HG03378 (cell line): ENCODE measurements at regions not wholly inside any gene's neighbourhood (a gene's known extent, or its start where the extent isn't known, plus 50 kb on each side); places are given as distances from the start of the nearest gene placed in this dataset.
"Not testable (repeated sequence)": the region's sequence is repeated elsewhere in the genome, so short reads cannot be mapped to it uniquely, and the experiment has no call there.

Experiments
- ATAC-seq: cut with Tn5 transposase; IDR thresholded peaks from one replicate; pipeline ENCODE4 v1.9.1; 2021; ENCODE audit warnings: mild to moderate bottlenecking, moderate library complexity; ENCODE audit not compliant: unreplicated experiment

- ATAC-seq = no peak
These were observed 87.1 kb downstream of the RTP5 start for GRCh38 chr2:241956521-241957110.

- no peak for ATAC-seq
These were observed 87.7 kb downstream of the RTP5 start for GRCh38 chr2:241957276-241957675.

- no peak for ATAC-seq
These were observed 89.5 kb downstream of the RTP5 start for GRCh38 chr2:241958818-241959545.

- no peak for ATAC-seq
These were observed 90.3 kb downstream of the RTP5 start for GRCh38 chr2:241959751-241960269.

GRCh38 chr2:241961454-241961853 is 91.9 kb downstream of the RTP5 start:
- no peak for ATAC-seq

GRCh38 chr2:241964133-241964532 is 94.6 kb downstream of the RTP5 start:
- no peak for ATAC-seq

GRCh38 chr2:241965931-241966412 is 96.4 kb downstream of the RTP5 start:
- ATAC-seq = peak; percentile 65

GRCh38 chr2:241966647-241967466 is 97.3 kb downstream of the RTP5 start:
- ATAC-seq = no peak

GRCh38 chr2:241967467-241968144 is 98.1 kb downstream of the RTP5 start:
- ATAC-seq = no peak

GRCh38 chr2:241968417-241968816 is 98.9 kb downstream of the RTP5 start:
- ATAC-seq = no peak

- not testable (repeated sequence) for ATAC-seq
These were observed 99.7 kb downstream of the RTP5 start for GRCh38 chr2:241969182-241969581.

GRCh38 chr2:241970716-241971115 is 101.2 kb downstream of the RTP5 start:
- ATAC-seq = no peak

GRCh38 chr2:241974096-241974495 is 104.6 kb downstream of the RTP5 start:
- no peak for ATAC-seq

- no peak for ATAC-seq
These were observed 105.5 kb downstream of the RTP5 start for GRCh38 chr2:241974851-241975592.

- ATAC-seq = no peak
These were observed 106.2 kb downstream of the RTP5 start for GRCh38 chr2:241975593-241976284.

GRCh38 chr2:241976296-241976695 is 106.8 kb downstream of the RTP5 start:
- ATAC-seq = no peak

- ATAC-seq = no peak
These were observed 108.2 kb downstream of the RTP5 start for GRCh38 chr2:241977557-241978300.

GRCh38 chr2:241978670-241979069 is 109.1 kb downstream of the RTP5 start:
- ATAC-seq = no peak

GRCh38 chr2:241980193-241980592 is 110.7 kb downstream of the RTP5 start:
- no peak for ATAC-seq
